WTC11 (cell line): ENCODE measurements at regions not wholly inside any gene's neighbourhood (a gene's known extent, or its start where the extent isn't known, plus 50 kb on each side); places are given as distances from the start of the nearest gene placed in this dataset.

Source experiments
- ATAC-seq: fragments of 200-7000 bp; cut with Tn5 transposase; 2 replicates; pipeline ENCODE4 v1.10.0; 2021; ENCODE audit warnings: mild to moderate bottlenecking, moderate library complexity
- CTCF ChIA-PET: fragments of 300-600 bp; sonication (Branson Sonifier 250); formaldehyde crosslinking; loops from one replicate; lab custom pipeline; 2021; ENCODE audit warnings: antibody characterized with exemption; lab: Charles Lee
- POLR2A ChIA-PET: fragments of 350-600 bp; sonication (Branson Sonifier 250); formaldehyde crosslinking; loops from one replicate; lab custom pipeline; 2021; ENCODE audit warnings: antibody characterized with exemption; lab: Charles Lee
- DNase-seq: peaks from one replicate; pipeline ENCODE4 v3.0.0; 2021; ENCODE audit warnings: low spot score
- H3K27ac Mint-ChIP-seq: 2 replicates; pipeline ENCODE4 v1.8.0; 2021; ENCODE audit warnings: mixed read lengths
- H3K27me3 Mint-ChIP-seq: 2 replicates; pipeline ENCODE4 v1.8.0; 2021; ENCODE audit warnings: low read depth, mild to moderate bottlenecking, moderate library complexity, mixed read lengths
- H3K36me3 Mint-ChIP-seq: 2 replicates; pipeline ENCODE4 v1.8.0; 2021; ENCODE audit warnings: mixed read lengths
- H3K4me1 Mint-ChIP-seq: 2 replicates; pipeline ENCODE4 v1.8.0; 2022; ENCODE audit warnings: mixed read lengths
- H3K4me3 Mint-ChIP-seq: 2 replicates; pipeline ENCODE4 v1.8.0; 2021; ENCODE audit warnings: mild to moderate bottlenecking, moderate library complexity, mixed read lengths
- H3K9me3 Mint-ChIP-seq: 2 replicates; pipeline ENCODE4 v1.8.0; 2021; ENCODE audit warnings: mixed read lengths
- FOXJ3 ChIP-seq: sonication (generic); formaldehyde crosslinking; IDR thresholded peaks from 2 replicates; pipeline ENCODE4 v1.9.0; 2021; ENCODE audit warnings: missing genetic modification reagents, mild to moderate bottlenecking, borderline replicate concordance
- FOXP1 ChIP-seq: sonication (generic); formaldehyde crosslinking; IDR thresholded peaks from 2 replicates; pipeline ENCODE4 v1.8.0; 2022; ENCODE audit warnings: missing genetic modification reagents, mild to moderate bottlenecking, moderate library complexity, borderline replicate concordance
- RORB ChIP-seq: fragments of 250-450 bp; sonication (Bioruptor Pico); IDR thresholded peaks from 2 replicates; pipeline ENCODE4 v1.9.0; 2021; ENCODE audit warnings: mild to moderate bottlenecking
- TEAD4 ChIP-seq: sonication (generic); formaldehyde crosslinking; IDR thresholded peaks from 2 replicates; pipeline ENCODE4 v1.8.0; 2022; ENCODE audit warnings: mild to moderate bottlenecking, missing genetic modification reagents
- ZNF121 ChIP-seq: sonication (generic); formaldehyde crosslinking; IDR thresholded peaks from 2 replicates; pipeline ENCODE4 v1.8.0; 2023; ENCODE audit warnings: missing genetic modification reagents
- ZNF232 ChIP-seq: sonication (generic); formaldehyde crosslinking; IDR thresholded peaks from 2 replicates; pipeline ENCODE4 v1.8.0; 2022; ENCODE audit warnings: mild to moderate bottlenecking, missing genetic modification reagents
- ZNF263 ChIP-seq: sonication (generic); formaldehyde crosslinking; IDR thresholded peaks from 2 replicates; pipeline ENCODE4 v1.8.1; 2022; ENCODE audit warnings: low read depth, mild to moderate bottlenecking, moderate library complexity, missing genetic modification reagents
- ZNF423 ChIP-seq: fragments of 250-450 bp; sonication (Bioruptor Pico); IDR thresholded peaks from 2 replicates; pipeline ENCODE4 v2.1.2; 2022; ENCODE audit warnings: mild to moderate bottlenecking, moderate library complexity
- TF ChIP-seq, protein P1 (sequence below): sonication (generic); formaldehyde crosslinking; IDR thresholded peaks from 2 replicates; pipeline ENCODE4 v1.8.0; 2022; ENCODE audit warnings: mild to moderate bottlenecking, missing genetic modification reagents
- TF ChIP-seq, protein P2 (sequence below): sonication (generic); formaldehyde crosslinking; IDR thresholded peaks from 2 replicates; pipeline ENCODE4 v1.8.0; 2023; ENCODE audit warnings: mild to moderate bottlenecking, missing genetic modification reagents
- TF ChIP-seq, protein P3 (sequence below): sonication (generic); formaldehyde crosslinking; IDR thresholded peaks from 2 replicates; pipeline ENCODE4 v1.8.1; 2022; ENCODE audit warnings: low read depth, mild to moderate bottlenecking, moderate library complexity, missing genetic modification reagents, borderline replicate concordance
- TF ChIP-seq, protein P4 (sequence below): fragments of 200-600 bp; IDR thresholded peaks from 2 replicates; pipeline ENCODE4 v1.8.0; 2022; ENCODE audit warnings: antibody characterized with exemption
- TF ChIP-seq, protein P5 (sequence below): sonication (generic); formaldehyde crosslinking; IDR thresholded peaks from 2 replicates; pipeline ENCODE4 v1.8.0; 2022; ENCODE audit warnings: mild to moderate bottlenecking, missing genetic modification reagents
- TF ChIP-seq, protein P6 (sequence below): fragments of 250-450 bp; sonication (Bioruptor Pico); IDR thresholded peaks from 2 replicates; pipeline ENCODE4 v1.9.0; 2021; ENCODE audit warnings: moderate library complexity, mild to moderate bottlenecking, inconsistent platforms, borderline replicate concordance

DNA sequence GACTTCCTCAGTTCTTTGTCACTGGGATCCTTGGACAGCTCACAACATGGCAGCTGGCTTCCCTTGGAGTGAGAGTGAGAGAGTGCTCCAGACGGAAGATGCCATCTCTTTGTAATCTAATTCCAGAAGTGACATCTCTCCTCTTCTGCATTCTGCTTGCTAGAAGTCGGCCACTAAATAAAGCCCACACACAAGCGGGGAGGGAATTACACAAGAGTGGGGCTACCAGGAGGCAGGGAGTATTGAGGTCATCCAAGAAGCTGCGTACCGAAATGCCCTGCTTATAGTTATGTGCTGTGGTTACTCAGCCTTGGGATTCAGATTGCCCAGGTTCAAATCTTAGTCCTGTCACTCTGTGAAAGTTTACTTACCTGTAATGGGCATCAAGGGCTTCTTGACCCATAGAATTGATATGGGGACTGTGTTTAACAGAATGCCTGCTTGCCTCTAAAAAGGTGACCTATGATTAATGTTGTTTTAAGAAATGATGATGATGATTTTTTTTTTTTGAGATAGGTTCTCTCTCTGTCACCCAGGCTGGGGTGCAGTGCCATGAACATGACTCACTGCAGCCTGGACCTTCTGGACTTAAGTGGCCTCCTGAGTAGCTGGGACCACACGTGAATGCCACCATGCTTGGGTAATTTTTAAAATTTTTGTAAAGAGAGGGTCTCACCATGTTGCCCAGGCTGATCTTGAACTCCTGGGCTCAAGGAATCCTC, 120.9 kb upstream of the HS3ST2 start:
- CTCF ChIA-PET: no interaction called here
- Mint-ChIP-seq H3K27me3 (no peaks in the 10 kb centered on the region), H3K4me3 (no peak overlapping the region)
- TF ChIP-seq, protein P1, sequence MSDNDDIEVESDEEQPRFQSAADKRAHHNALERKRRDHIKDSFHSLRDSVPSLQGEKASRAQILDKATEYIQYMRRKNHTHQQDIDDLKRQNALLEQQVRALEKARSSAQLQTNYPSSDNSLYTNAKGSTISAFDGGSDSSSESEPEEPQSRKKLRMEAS (CRISPR knock-in tag): no peak
- TF ChIP-seq, protein P2, sequence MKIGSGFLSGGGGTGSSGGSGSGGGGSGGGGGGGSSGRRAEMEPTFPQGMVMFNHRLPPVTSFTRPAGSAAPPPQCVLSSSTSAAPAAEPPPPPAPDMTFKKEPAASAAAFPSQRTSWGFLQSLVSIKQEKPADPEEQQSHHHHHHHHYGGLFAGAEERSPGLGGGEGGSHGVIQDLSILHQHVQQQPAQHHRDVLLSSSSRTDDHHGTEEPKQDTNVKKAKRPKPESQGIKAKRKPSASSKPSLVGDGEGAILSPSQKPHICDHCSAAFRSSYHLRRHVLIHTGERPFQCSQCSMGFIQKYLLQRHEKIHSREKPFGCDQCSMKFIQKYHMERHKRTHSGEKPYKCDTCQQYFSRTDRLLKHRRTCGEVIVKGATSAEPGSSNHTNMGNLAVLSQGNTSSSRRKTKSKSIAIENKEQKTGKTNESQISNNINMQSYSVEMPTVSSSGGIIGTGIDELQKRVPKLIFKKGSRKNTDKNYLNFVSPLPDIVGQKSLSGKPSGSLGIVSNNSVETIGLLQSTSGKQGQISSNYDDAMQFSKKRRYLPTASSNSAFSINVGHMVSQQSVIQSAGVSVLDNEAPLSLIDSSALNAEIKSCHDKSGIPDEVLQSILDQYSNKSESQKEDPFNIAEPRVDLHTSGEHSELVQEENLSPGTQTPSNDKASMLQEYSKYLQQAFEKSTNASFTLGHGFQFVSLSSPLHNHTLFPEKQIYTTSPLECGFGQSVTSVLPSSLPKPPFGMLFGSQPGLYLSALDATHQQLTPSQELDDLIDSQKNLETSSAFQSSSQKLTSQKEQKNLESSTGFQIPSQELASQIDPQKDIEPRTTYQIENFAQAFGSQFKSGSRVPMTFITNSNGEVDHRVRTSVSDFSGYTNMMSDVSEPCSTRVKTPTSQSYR (CRISPR knock-in tag): no peak
- TF ChIP-seq, protein P3, sequence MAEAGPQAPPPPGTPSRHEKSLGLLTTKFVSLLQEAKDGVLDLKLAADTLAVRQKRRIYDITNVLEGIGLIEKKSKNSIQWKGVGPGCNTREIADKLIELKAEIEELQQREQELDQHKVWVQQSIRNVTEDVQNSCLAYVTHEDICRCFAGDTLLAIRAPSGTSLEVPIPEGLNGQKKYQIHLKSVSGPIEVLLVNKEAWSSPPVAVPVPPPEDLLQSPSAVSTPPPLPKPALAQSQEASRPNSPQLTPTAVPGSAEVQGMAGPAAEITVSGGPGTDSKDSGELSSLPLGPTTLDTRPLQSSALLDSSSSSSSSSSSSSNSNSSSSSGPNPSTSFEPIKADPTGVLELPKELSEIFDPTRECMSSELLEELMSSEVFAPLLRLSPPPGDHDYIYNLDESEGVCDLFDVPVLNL (CRISPR knock-in tag): no peak
- TF ChIP-seq RORB (CRISPR knock-in tag): no peak
- TF ChIP-seq ZNF263: no peak
- no peak for TF ChIP-seq ZNF232 (CRISPR knock-in tag)
- TF ChIP-seq FOXP1 (CRISPR knock-in tag): no peak
- TF ChIP-seq, protein P4, sequence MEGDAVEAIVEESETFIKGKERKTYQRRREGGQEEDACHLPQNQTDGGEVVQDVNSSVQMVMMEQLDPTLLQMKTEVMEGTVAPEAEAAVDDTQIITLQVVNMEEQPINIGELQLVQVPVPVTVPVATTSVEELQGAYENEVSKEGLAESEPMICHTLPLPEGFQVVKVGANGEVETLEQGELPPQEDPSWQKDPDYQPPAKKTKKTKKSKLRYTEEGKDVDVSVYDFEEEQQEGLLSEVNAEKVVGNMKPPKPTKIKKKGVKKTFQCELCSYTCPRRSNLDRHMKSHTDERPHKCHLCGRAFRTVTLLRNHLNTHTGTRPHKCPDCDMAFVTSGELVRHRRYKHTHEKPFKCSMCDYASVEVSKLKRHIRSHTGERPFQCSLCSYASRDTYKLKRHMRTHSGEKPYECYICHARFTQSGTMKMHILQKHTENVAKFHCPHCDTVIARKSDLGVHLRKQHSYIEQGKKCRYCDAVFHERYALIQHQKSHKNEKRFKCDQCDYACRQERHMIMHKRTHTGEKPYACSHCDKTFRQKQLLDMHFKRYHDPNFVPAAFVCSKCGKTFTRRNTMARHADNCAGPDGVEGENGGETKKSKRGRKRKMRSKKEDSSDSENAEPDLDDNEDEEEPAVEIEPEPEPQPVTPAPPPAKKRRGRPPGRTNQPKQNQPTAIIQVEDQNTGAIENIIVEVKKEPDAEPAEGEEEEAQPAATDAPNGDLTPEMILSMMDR: no peak
- TF ChIP-seq TEAD4 (CRISPR knock-in tag): no peak
- TF ChIP-seq, protein P5, sequence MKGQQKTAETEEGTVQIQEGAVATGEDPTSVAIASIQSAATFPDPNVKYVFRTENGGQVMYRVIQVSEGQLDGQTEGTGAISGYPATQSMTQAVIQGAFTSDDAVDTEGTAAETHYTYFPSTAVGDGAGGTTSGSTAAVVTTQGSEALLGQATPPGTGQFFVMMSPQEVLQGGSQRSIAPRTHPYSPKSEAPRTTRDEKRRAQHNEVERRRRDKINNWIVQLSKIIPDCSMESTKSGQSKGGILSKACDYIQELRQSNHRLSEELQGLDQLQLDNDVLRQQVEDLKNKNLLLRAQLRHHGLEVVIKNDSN (CRISPR knock-in tag): no peak
- TF ChIP-seq, protein P6, sequence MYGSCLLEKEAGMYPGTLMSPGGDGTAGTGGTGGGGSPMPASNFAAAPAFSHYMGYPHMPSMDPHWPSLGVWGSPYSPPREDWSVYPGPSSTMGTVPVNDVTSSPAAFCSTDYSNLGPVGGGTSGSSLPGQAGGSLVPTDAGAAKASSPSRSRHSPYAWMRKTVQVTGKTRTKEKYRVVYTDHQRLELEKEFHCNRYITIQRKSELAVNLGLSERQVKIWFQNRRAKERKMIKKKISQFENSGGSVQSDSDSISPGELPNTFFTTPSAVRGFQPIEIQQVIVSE (CRISPR knock-in tag): no peak
- TF ChIP-seq FOXJ3 (CRISPR knock-in tag): no peak
- TF ChIP-seq ZNF423 (CRISPR knock-in tag): no peak
- TF ChIP-seq, all 79 proteins: peak for 0
- no peak overlapping the region for H3K27ac Mint-ChIP-seq
- DNase-seq (no peak), ATAC-seq (no peak)
- POLR2A ChIA-PET: no interaction called here
- no peaks in the 10 kb centered on the region for H3K36me3 Mint-ChIP-seq
- H3K9me3 Mint-ChIP-seq: no peaks in the 10 kb centered on the region
- no peaks in the 10 kb centered on the region for H3K4me1 Mint-ChIP-seq

DNA sequence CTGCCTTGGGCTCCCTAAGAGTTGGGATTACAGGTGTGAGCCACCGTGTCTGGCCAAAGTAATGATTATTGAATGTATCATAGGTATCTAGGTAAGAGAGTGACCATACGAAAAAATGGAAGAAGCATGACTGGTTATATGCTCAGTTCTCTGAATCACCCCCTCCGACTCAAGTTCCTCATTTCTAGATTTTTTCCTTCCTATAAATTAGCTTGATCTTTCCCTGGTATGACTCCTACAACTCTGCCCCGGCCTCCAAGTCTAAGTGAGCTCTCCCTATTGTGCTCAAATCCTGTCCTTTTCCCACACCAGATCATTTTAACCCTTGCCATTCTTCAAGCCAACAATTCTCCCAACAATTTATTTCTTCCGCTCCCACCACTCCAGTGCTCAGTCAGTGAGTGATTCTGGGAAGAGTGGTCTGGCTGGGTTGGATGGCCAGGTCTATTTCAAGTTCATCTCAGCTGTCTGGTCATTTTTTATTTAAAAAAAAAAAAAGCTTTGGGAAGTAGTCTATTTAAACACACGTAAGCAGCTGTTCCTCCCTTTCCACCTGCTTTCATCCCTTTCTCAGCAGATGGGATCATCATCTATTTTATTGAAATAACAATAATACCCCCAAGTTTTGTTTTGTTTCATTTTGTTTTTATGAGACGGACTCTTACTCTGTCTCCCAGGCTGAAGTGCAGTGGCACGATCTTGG, 120.2 kb upstream of the HS3ST2 start:
- ATAC-seq (no peak), DNase-seq (no peak)
- Mint-ChIP-seq H3K4me3 (no peak overlapping the region), H3K36me3 (no peaks in the 10 kb centered on the region), H3K9me3 (no peaks in the 10 kb centered on the region), H3K27me3 (no peaks in the 10 kb centered on the region), H3K4me1 (no peaks in the 10 kb centered on the region), H3K27ac (no peak overlapping the region)
- TF ChIP-seq ZNF121 (CRISPR knock-in tag): no peak
- CTCF ChIA-PET: no interaction called here
- POLR2A ChIA-PET: no interaction called here
